ENCODE measurements at regions not wholly inside any gene's neighbourhood (a gene's known extent, or its start where the extent isn't known, plus 50 kb on each side); places are given as distances from the start of the nearest gene placed in this dataset.

DNA sequence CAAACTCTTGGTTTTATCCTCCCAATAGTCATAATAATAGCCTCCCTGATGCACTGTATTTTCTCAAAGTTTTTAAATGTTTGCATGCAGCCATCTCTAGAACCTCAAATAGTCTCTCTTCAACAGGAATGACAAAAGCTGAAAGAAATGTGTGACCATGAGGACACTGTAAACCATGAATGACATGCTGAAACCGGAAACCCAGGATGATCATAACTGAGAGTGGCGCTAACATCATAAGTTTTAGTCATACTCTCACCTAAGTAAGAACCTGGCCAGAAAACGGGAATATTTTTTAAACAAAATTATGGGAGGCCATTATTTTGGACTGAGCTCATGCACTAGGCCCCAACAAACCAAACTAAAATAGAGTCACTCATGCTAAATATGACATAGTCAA is 278.4 kb upstream of the STXBP5 start:
- no peak for TF ChIP-seq EZH2 (IDR thresholded peaks at IDR 0.05; ENCODE audit: low read length, unreplicated experiment)
- TF ChIP-seq, protein P1, sequence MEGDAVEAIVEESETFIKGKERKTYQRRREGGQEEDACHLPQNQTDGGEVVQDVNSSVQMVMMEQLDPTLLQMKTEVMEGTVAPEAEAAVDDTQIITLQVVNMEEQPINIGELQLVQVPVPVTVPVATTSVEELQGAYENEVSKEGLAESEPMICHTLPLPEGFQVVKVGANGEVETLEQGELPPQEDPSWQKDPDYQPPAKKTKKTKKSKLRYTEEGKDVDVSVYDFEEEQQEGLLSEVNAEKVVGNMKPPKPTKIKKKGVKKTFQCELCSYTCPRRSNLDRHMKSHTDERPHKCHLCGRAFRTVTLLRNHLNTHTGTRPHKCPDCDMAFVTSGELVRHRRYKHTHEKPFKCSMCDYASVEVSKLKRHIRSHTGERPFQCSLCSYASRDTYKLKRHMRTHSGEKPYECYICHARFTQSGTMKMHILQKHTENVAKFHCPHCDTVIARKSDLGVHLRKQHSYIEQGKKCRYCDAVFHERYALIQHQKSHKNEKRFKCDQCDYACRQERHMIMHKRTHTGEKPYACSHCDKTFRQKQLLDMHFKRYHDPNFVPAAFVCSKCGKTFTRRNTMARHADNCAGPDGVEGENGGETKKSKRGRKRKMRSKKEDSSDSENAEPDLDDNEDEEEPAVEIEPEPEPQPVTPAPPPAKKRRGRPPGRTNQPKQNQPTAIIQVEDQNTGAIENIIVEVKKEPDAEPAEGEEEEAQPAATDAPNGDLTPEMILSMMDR (conservative IDR thresholded peaks at IDR 0.05; ENCODE audit: low read depth, low read length) = no peak
- TF ChIP-seq EZH2phosphoT487 (IDR thresholded peaks at IDR 0.05; ENCODE audit: borderline replicate concordance, low read length) = no peak

Data from PC-3 (cell line).